ENCODE measurements at regions not wholly inside any gene's neighbourhood (a gene's known extent, or its start where the extent isn't known, plus 50 kb on each side); places are given as distances from the start of the nearest gene placed in this dataset.

- TF ChIP-seq, protein P1, sequence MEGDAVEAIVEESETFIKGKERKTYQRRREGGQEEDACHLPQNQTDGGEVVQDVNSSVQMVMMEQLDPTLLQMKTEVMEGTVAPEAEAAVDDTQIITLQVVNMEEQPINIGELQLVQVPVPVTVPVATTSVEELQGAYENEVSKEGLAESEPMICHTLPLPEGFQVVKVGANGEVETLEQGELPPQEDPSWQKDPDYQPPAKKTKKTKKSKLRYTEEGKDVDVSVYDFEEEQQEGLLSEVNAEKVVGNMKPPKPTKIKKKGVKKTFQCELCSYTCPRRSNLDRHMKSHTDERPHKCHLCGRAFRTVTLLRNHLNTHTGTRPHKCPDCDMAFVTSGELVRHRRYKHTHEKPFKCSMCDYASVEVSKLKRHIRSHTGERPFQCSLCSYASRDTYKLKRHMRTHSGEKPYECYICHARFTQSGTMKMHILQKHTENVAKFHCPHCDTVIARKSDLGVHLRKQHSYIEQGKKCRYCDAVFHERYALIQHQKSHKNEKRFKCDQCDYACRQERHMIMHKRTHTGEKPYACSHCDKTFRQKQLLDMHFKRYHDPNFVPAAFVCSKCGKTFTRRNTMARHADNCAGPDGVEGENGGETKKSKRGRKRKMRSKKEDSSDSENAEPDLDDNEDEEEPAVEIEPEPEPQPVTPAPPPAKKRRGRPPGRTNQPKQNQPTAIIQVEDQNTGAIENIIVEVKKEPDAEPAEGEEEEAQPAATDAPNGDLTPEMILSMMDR (IDR thresholded peaks at IDR 0.05; ENCODE audit: insufficient read depth, low read length, poor library complexity, severe bottlenecking) = no peak
- no peak for TF ChIP-seq EZH2phosphoT487 (conservative IDR thresholded peaks at IDR 0.05; ENCODE audit: low read length)
Measured at GRCh38 chr10:88174391-88174790, 311.0 kb downstream of the PTEN start.

All from SU-DHL-6 (cell line).